Keratinocyte (primary cell): ENCODE measurements at regions not wholly inside any gene's neighbourhood (a gene's known extent, or its start where the extent isn't known, plus 50 kb on each side); places are given as distances from the start of the nearest gene placed in this dataset.

Source experiments
- DNase-seq: peaks from one replicate; pipeline ENCODE4 v3.0.0-alpha.2; 2011; ENCODE audit warnings: low read depth, missing footprints, low spot score
- FAIRE-seq: peaks from 2 replicates; lab custom pipeline; 2011; peaks lifted over from hg19 to GRCh38; lab: Jason Lieb, UNC
- H2AFZ ChIP-seq: 2 replicates; pipeline ENCODE4 v1.6.0; 2012; ENCODE audit warnings: low read length, control low read depth, inconsistent platforms; ENCODE audit not compliant: control insufficient read depth
- H3K27ac ChIP-seq: 2 replicates; pipeline ENCODE4 v1.5.1; 2011; ENCODE audit warnings: low read length; ENCODE audit not compliant: control insufficient read depth, insufficient read depth
- H3K27me3 ChIP-seq: 3 replicates; pipeline ENCODE4 v1.6.0; 2011; ENCODE audit warnings: low read length; ENCODE audit not compliant: control insufficient read depth, insufficient read depth; ENCODE audit errors: extremely low read depth
- H3K36me3 ChIP-seq, 2 experiments: 2 replicates in 1 of 2; 3 replicates in 1 of 2; pipeline ENCODE4 v1.5.1; 2011; ENCODE audit warnings: low read length in 2 of 2, mild to moderate bottlenecking in 1 of 2; ENCODE audit not compliant: control insufficient read depth in 2 of 2, insufficient read depth in 2 of 2; ENCODE audit errors: extremely low read depth in 1 of 2
- H3K4me1 ChIP-seq: 3 replicates; pipeline ENCODE4 v1.5.1; 2011; ENCODE audit warnings: low read length; ENCODE audit not compliant: control insufficient read depth, insufficient read depth; ENCODE audit errors: extremely low read depth
- H3K4me2 ChIP-seq: 3 replicates; pipeline ENCODE4 v1.6.0; 2011; ENCODE audit warnings: low read depth, low read length; ENCODE audit not compliant: control insufficient read depth, insufficient read depth; ENCODE audit errors: extremely low read depth
- H3K4me3 ChIP-seq, 3 experiments: fragments of 200-600 bp in 1 of 3; sonication (generic) in 1 of 3; 2 replicates in 2 of 3; 3 replicates in 1 of 3; pipeline ENCODE4 v1.5.1; 2011 to 2016; ENCODE audit warnings: low read length in 3 of 3, mild to moderate bottlenecking in 3 of 3, control low read depth in 2 of 3, inconsistent platforms in 1 of 3, low read depth in 1 of 3, mixed read lengths in 1 of 3, mixed run types in 1 of 3, moderate library complexity in 1 of 3; ENCODE audit not compliant: control insufficient read depth in 2 of 3, insufficient read depth in 2 of 3; ENCODE audit errors: extremely low read depth in 1 of 3
- H3K79me2 ChIP-seq: 2 replicates; pipeline ENCODE4 v1.6.0; 2012; ENCODE audit warnings: low read length; ENCODE audit not compliant: control insufficient read depth, insufficient read depth
- H3K9ac ChIP-seq: 3 replicates; pipeline ENCODE4 v1.6.0; 2011; ENCODE audit warnings: low read length; ENCODE audit not compliant: control insufficient read depth, insufficient read depth; ENCODE audit errors: extremely low read depth
- H3K9me1 ChIP-seq: 3 replicates; pipeline ENCODE4 v1.6.0; 2011; ENCODE audit warnings: low read length; ENCODE audit not compliant: control insufficient read depth, insufficient read depth; ENCODE audit errors: extremely low read depth
- H3K9me3 ChIP-seq: 2 replicates; pipeline ENCODE4 v1.5.1; 2012; ENCODE audit warnings: low read depth, low read length; ENCODE audit not compliant: control insufficient read depth
- H4K20me1 ChIP-seq: 3 replicates; pipeline ENCODE4 v1.6.0; 2011; ENCODE audit warnings: low read length; ENCODE audit not compliant: control insufficient read depth, insufficient read depth; ENCODE audit errors: extremely low read depth
- CTCF ChIP-seq, 3 experiments: IDR thresholded peaks in 1 of 3; conservative IDR thresholded peaks in 1 of 3; optimal IDR thresholded peaks in 1 of 3; 2 replicates in 2 of 3; 3 replicates in 1 of 3; pipeline versions ENCODE3 to v1.5.1; 2011; ENCODE audit warnings: low read length in 3 of 3, mild to moderate bottlenecking in 3 of 3, moderate library complexity in 2 of 3, control low read depth in 1 of 3, inconsistent platforms in 1 of 3; ENCODE audit not compliant: insufficient read depth in 2 of 3; ENCODE audit errors: extremely low read depth in 1 of 3
- EZH2 ChIP-seq: IDR thresholded peaks from one replicate; pipeline ENCODE4 v1.6.1; 2012; ENCODE audit warnings: inconsistent platforms, mild to moderate bottlenecking, low read length, moderate library complexity
- dilution Hi-C: fragments of 300-500 bp; cut with MboI; formaldehyde crosslinking; loops from one replicate; pipeline ENCODE4 v1.7.0; 2020; ENCODE audit warnings: low sequenced_read_pairs; ENCODE audit not compliant: extremely low pct_ligation_motif_present

- Histone ChIP-seq H3K27me3 (no peaks in the 10 kb centered on the region), H3K79me2 (no peaks in the 10 kb centered on the region), H4K20me1 (no peaks in the 10 kb centered on the region), H3K9me3 (no peaks in the 10 kb centered on the region), H2AFZ (no peak overlapping the region), H3K4me3 (no peak overlapping the region), H3K36me3 (no peaks in the 10 kb centered on the region), H3K4me1 (no peaks in the 10 kb centered on the region), H3K4me2 (no peak overlapping the region), H3K27ac (no peak overlapping the region), H3K9ac (no peak overlapping the region), H3K9me1 (no peaks in the 10 kb centered on the region)
- DNase-seq, result no peak
- FAIRE-seq, result no peak
- TF ChIP-seq EZH2 (no peak), CTCF (optimal IDR thresholded peaks at IDR 0.05 in 1 of 3, IDR thresholded peaks at IDR 0.05 in 1 of 3, conservative IDR thresholded peaks at IDR 0.05 in 1 of 3; ENCODE audit: extremely low read depth in 1 of 3, insufficient read depth in 2 of 3, low read length in 3 of 3) (no peak)
- dilution Hi-C loops, result no loop called here
These were observed 152.2 kb upstream of the NR5A2 start for GRCh38 chr1:199875337-199875736.

GRCh38 chr1:199875856-199876255 is 151.7 kb upstream of the NR5A2 start:
- no peaks in the 10 kb centered on the region for H3K36me3 ChIP-seq
- H4K20me1 ChIP-seq, result no peaks in the 10 kb centered on the region
- H3K9ac ChIP-seq, result no peak overlapping the region
- no peak overlapping the region for H3K4me3 ChIP-seq
- no peaks in the 10 kb centered on the region for H3K4me1 ChIP-seq
- no peak overlapping the region for H2AFZ ChIP-seq
- H3K27ac ChIP-seq, result no peak overlapping the region
- TF ChIP-seq EZH2, result no peak
- TF ChIP-seq CTCF (optimal IDR thresholded peaks at IDR 0.05 in 1 of 3, IDR thresholded peaks at IDR 0.05 in 1 of 3, conservative IDR thresholded peaks at IDR 0.05 in 1 of 3; ENCODE audit: extremely low read depth in 1 of 3, insufficient read depth in 2 of 3, low read length in 3 of 3), result no peak
- dilution Hi-C loops, result no loop called here
- no peaks in the 10 kb centered on the region for H3K79me2 ChIP-seq
- no peaks in the 10 kb centered on the region for H3K9me3 ChIP-seq
- no peak overlapping the region for H3K4me2 ChIP-seq
- no peaks in the 10 kb centered on the region for H3K9me1 ChIP-seq
- no peaks in the 10 kb centered on the region for H3K27me3 ChIP-seq
- DNase-seq, result no peak
- no peak for FAIRE-seq
